ENCODE measurements at regions not wholly inside any gene's neighbourhood (a gene's known extent, or its start where the extent isn't known, plus 50 kb on each side); places are given as distances from the start of the nearest gene placed in this dataset.

- TF ChIP-seq, protein P1, sequence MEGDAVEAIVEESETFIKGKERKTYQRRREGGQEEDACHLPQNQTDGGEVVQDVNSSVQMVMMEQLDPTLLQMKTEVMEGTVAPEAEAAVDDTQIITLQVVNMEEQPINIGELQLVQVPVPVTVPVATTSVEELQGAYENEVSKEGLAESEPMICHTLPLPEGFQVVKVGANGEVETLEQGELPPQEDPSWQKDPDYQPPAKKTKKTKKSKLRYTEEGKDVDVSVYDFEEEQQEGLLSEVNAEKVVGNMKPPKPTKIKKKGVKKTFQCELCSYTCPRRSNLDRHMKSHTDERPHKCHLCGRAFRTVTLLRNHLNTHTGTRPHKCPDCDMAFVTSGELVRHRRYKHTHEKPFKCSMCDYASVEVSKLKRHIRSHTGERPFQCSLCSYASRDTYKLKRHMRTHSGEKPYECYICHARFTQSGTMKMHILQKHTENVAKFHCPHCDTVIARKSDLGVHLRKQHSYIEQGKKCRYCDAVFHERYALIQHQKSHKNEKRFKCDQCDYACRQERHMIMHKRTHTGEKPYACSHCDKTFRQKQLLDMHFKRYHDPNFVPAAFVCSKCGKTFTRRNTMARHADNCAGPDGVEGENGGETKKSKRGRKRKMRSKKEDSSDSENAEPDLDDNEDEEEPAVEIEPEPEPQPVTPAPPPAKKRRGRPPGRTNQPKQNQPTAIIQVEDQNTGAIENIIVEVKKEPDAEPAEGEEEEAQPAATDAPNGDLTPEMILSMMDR (conservative IDR thresholded peaks at IDR 0.05 in 1 of 2, IDR thresholded peaks at IDR 0.05 in 1 of 2; ENCODE audit: extremely low read depth in 1 of 2, insufficient read depth in 1 of 2, low read depth in 1 of 2, low read length in 2 of 2): no peak
- TF ChIP-seq EZH2 (IDR thresholded peaks at IDR 0.05; ENCODE audit: borderline replicate concordance, low read length): no peak
Measured at GRCh38 chr3:20324664-20325478, 138.9 kb upstream of the SGO1 start.

All from mammary epithelial cell (primary cell).